B cell (primary cell): ENCODE measurements at regions not wholly inside any gene's neighbourhood (a gene's known extent, or its start where the extent isn't known, plus 50 kb on each side); places are given as distances from the start of the nearest gene placed in this dataset.

Experiments
- EZH2 ChIP-seq: IDR thresholded peaks from 2 replicates; pipeline ENCODE4 v1.6.1; 2012; ENCODE audit warnings: borderline replicate concordance, low read depth, mild to moderate bottlenecking, moderate library complexity, low read length; ENCODE audit not compliant: insufficient read depth, poor library complexity, severe bottlenecking
- TF ChIP-seq, protein P1 (sequence below): fragments of 200-600 bp; IDR thresholded peaks from one replicate; pipeline ENCODE4 v1.8.0; 2022; ENCODE audit warnings: antibody characterized with exemption, mild to moderate bottlenecking

DNA sequence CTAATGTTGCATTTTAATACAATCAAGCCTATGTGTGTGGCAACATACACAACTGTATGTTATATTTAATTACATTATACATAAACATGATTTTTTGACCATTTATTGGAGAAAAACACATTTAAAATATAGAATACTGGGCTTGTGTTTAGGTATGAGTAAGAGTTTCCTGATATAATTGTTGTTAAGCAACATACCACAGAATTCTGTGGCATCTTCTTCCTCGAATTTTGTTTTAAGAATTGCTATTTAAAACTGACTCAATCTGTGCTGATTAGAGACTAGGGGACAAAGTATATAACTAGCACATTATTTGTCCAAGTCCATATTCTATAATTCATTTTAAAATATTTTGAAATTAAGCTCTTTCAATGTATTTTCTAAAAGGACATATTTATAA is 376.8 kb upstream of the THBS1 start:
- TF ChIP-seq, protein P1, sequence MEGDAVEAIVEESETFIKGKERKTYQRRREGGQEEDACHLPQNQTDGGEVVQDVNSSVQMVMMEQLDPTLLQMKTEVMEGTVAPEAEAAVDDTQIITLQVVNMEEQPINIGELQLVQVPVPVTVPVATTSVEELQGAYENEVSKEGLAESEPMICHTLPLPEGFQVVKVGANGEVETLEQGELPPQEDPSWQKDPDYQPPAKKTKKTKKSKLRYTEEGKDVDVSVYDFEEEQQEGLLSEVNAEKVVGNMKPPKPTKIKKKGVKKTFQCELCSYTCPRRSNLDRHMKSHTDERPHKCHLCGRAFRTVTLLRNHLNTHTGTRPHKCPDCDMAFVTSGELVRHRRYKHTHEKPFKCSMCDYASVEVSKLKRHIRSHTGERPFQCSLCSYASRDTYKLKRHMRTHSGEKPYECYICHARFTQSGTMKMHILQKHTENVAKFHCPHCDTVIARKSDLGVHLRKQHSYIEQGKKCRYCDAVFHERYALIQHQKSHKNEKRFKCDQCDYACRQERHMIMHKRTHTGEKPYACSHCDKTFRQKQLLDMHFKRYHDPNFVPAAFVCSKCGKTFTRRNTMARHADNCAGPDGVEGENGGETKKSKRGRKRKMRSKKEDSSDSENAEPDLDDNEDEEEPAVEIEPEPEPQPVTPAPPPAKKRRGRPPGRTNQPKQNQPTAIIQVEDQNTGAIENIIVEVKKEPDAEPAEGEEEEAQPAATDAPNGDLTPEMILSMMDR: no peak
- TF ChIP-seq EZH2: no peak
